IPS-15b (cell line): ENCODE measurements at regions not wholly inside any gene's neighbourhood (a gene's known extent, or its start where the extent isn't known, plus 50 kb on each side); places are given as distances from the start of the nearest gene placed in this dataset.
"Not testable (repeated sequence)": the region's sequence is repeated elsewhere in the genome, so short reads cannot be mapped to it uniquely, and the experiment has no call there.

ENCODE experiments used
- H3K27me3 ChIP-seq: one replicate; pipeline ENCODE4 v1.6.1; 2013; ENCODE audit warnings: low read length; ENCODE audit not compliant: control insufficient read depth, insufficient read depth
- H3K36me3 ChIP-seq: one replicate; pipeline ENCODE4 v1.6.1; 2013; ENCODE audit warnings: low read length; ENCODE audit not compliant: control insufficient read depth, insufficient read depth
- H3K4me1 ChIP-seq: one replicate; pipeline ENCODE4 v1.6.1; 2013; ENCODE audit warnings: mild to moderate bottlenecking, low read length; ENCODE audit not compliant: control insufficient read depth, insufficient read depth
- H3K4me3 ChIP-seq: one replicate; pipeline ENCODE4 v1.5.1; 2013; ENCODE audit warnings: low read depth, low read length
- H3K9ac ChIP-seq: one replicate; pipeline ENCODE4 v1.6.1; 2013; ENCODE audit warnings: low read depth, mild to moderate bottlenecking, low read length
- H3K9me3 ChIP-seq: one replicate; pipeline ENCODE4 v1.6.1; 2013; ENCODE audit warnings: mild to moderate bottlenecking, low read length; ENCODE audit not compliant: control insufficient read depth, insufficient read depth

GRCh38 chr16:80273635-80274538 is 266.9 kb upstream of the DYNLRB2 start:
- Histone ChIP-seq H3K36me3 (no peaks in the 10 kb centered on the region), H3K4me1 (no peaks in the 10 kb centered on the region), H3K4me3 (no peak overlapping the region)

DNA sequence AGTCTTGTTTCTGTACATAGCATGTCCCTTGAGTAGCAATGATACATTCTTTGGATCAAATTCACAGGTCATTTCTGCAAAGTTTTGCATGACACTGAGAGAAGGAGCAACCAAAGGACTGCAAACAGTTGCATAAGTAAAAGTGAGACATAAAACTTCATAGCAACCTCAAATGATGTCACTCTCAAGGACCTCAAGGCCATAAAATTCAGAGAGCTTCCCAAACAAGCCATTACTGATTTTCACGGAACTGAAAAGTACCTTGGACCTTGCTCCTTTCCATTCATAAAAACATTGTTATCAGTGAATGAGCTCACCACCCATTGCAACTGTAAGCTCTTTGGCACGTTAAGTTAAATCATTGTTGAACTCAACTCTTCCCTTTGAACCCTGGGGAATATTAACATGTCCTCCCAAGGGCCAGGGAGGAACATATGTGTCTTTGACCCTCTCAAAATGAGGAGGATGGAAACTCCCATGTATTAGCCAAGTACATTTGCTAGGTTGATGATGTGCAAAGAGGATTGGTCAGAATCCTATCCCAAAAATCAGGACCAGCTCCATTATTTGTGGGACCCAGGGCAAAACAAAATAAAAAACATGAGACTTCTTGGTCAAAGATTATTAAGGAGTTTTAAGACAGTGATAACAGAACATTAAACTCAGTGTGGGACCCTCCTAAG is 275.0 kb upstream of the DYNLRB2 start:
- H3K9me3 ChIP-seq, result no peaks in the 10 kb centered on the region

More at GRCh38 chr16:80273635-80274538, 266.9 kb upstream of the DYNLRB2 start:
- Histone ChIP-seq H3K27me3 (no peaks in the 10 kb centered on the region), H3K9me3 (no peaks in the 10 kb centered on the region), H3K9ac (no peak overlapping the region)

DNA sequence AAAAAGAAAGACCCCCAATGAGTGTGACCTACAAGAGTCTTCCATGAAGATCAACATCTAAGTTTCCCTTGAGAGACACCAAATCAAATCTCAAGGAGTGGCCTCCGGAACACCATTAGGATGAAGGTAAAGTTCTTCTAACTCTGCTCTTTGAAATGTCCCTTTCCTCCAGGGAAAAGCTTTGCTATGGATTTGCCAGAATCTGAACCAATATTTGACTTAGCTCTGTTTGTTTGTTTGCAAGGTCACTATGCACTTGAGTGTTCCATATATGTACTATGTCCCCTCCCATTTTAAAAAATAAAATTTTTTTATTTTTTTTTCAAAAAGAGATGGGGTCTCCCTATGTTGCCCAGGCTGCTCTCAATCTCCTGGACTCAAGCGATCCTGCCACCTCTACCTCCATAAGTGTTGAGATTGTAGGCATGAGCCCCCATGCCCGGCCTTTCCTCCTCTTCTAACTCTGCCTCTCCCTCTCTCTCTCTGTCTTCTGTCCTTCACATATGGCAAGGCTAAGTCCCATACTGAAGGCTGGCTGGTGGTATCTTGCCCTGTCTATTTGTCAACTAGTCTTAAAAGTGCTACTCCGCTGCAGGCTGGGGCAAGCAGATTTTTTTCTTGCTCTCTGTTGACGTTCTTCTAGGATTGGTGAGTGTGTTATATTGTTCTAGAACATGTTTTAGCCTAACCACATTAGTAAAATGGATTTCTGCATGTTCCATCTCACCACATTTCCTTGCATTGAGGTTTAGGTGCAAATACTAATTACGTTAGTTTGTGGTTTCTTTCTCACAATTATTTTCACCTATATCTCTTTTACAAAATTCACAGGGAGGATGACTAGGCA is 276.7 kb upstream of the DYNLRB2 start:
- no peak overlapping the region for H3K9ac ChIP-seq
- H3K4me1 ChIP-seq, result no peaks in the 10 kb centered on the region
- H3K9me3 ChIP-seq, result no peaks in the 10 kb centered on the region
- no peak overlapping the region for H3K4me3 ChIP-seq
- H3K27me3 ChIP-seq, result no peaks in the 10 kb centered on the region
- no peaks in the 10 kb centered on the region for H3K36me3 ChIP-seq

More for the DNA sequence above, 275.0 kb upstream of the DYNLRB2 start:
- Histone ChIP-seq H3K4me3 (no peak overlapping the region), H3K27me3 (no peaks in the 10 kb centered on the region), H3K36me3 (no peaks in the 10 kb centered on the region), H3K4me1 (no peaks in the 10 kb centered on the region), H3K9ac (no peak overlapping the region)

GRCh38 chr16:80263181-80263823 is 277.5 kb upstream of the DYNLRB2 start:
- Histone ChIP-seq H3K4me1 (no peaks in the 10 kb centered on the region), H3K27me3 (no peaks in the 10 kb centered on the region), H3K9me3 (no peaks in the 10 kb centered on the region), H3K9ac (no peak overlapping the region), H3K36me3 (no peaks in the 10 kb centered on the region), H3K4me3 (no peak overlapping the region)

- Histone ChIP-seq H3K4me3 (no peak overlapping the region), H3K9me3 (no peaks in the 10 kb centered on the region), H3K4me1 (no peaks in the 10 kb centered on the region), H3K36me3 (no peaks in the 10 kb centered on the region), H3K9ac (no peak overlapping the region), H3K27me3 (no peaks in the 10 kb centered on the region)
Observed at GRCh38 chr16:80260906-80261311, 279.9 kb upstream of the DYNLRB2 start.

DNA sequence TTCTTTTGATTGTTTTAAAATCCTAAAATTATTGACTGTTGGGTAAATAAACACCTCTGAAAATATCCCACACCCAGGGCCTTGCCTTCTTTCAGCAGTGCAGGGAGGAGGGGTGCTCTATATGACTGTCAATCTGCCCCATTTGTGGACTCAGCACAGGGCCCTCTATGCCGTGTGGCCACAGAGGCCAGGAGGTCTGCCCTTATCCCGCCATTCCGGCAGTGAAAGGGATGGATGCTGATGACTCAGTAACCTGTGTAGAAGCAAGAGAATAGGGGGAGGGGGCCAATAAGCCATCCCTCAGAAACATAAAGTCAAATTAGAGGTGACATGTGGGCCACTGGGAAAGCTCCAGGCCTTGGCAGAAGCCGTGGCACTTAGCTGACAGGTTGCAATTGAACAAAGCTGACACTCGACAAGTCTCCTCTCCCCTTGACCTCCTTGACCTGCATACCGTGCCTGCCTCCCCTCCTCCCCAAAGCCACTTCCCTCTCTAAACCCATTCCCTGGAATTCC is 281.4 kb upstream of the DYNLRB2 start:
- Histone ChIP-seq H3K36me3 (no peaks in the 10 kb centered on the region), H3K9ac (no peak overlapping the region), H3K27me3 (no peaks in the 10 kb centered on the region), H3K4me3 (no peak overlapping the region), H3K4me1 (no peaks in the 10 kb centered on the region), H3K9me3 (no peaks in the 10 kb centered on the region)

DNA sequence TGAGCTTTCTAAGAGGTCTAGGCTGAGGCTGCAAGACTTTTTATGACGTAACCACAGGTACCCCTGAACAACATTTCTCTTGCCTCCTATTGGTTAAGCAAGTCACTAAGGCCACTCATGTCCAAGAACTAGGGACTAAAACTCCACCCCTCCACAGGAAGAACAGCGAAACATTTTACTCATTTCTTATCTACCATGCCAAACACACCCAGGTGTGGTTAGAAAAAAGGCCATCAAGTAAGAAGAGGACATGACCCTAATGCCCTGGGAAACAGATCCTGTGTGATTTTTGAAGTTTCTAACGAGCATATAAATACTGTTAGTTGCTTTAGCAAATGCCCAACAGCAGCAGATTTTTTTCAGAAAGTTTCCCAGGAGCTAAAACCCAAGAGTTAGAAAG is 282.4 kb upstream of the DYNLRB2 start:
- Histone ChIP-seq H3K4me1 (no peaks in the 10 kb centered on the region), H3K9me3 (no peaks in the 10 kb centered on the region), H3K27me3 (no peaks in the 10 kb centered on the region), H3K36me3 (no peaks in the 10 kb centered on the region), H3K9ac (no peak overlapping the region), H3K4me3 (no peak overlapping the region)

- Histone ChIP-seq H3K36me3 (no peaks in the 10 kb centered on the region), H3K9ac (no peak overlapping the region), H3K27me3 (no peaks in the 10 kb centered on the region), H3K4me1 (no peaks in the 10 kb centered on the region), H3K9me3 (no peaks in the 10 kb centered on the region), H3K4me3 (no peak overlapping the region)
Observed at GRCh38 chr16:80254970-80255369, 285.8 kb upstream of the DYNLRB2 start.

- Histone ChIP-seq H3K9ac (no peak overlapping the region), H3K4me1 (no peaks in the 10 kb centered on the region), H3K36me3 (no peaks in the 10 kb centered on the region), H3K27me3 (no peaks in the 10 kb centered on the region), H3K4me3 (no peak overlapping the region), H3K9me3 (no peaks in the 10 kb centered on the region)
Observed at GRCh38 chr16:80253741-80254140, 287.1 kb upstream of the DYNLRB2 start.

GRCh38 chr16:80250381-80250780 is 290.4 kb upstream of the DYNLRB2 start:
- Histone ChIP-seq H3K9me3 (no peaks in the 10 kb centered on the region), H3K27me3 (no peaks in the 10 kb centered on the region), H3K9ac (no peak overlapping the region), H3K4me1 (no peaks in the 10 kb centered on the region), H3K36me3 (no peaks in the 10 kb centered on the region), H3K4me3 (no peak overlapping the region)

DNA sequence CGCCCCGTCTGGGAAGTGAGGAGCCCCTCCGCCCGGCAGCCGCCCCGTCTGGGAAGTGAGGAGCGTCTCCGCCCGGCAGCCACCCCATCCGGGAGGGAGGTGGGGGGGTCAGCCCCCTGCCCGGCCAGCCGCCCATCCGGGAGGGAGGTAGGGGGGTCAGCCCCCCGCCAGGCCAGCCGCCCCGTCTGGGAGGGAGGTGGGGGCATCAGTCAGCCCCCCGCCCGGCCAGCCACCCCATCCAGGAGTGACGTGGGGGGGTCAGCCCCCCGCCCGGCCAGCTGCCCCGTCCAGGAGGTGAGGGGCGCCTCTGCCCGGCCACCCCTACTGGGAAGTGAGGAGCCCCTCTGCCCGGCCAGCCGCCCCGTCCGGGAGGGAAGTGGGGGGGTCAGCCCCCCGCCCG is 297.5 kb upstream of the DYNLRB2 start:
- H3K4me3 ChIP-seq, H3K36me3 ChIP-seq, H3K4me1 ChIP-seq, H3K9ac ChIP-seq, H3K9me3 ChIP-seq, H3K27me3 ChIP-seq: not testable (repeated sequence)
